AG10803 (cell line): ENCODE measurements at regions not wholly inside any gene's neighbourhood (a gene's known extent, or its start where the extent isn't known, plus 50 kb on each side); places are given as distances from the start of the nearest gene placed in this dataset.

Experiments used
- DNase-seq: peaks from one replicate; pipeline ENCODE4 v3.0.0; 2010; ENCODE audit warnings: low read depth
- H3K4me3 ChIP-seq: 2 replicates; pipeline ENCODE4 v1.5.1; 2011; ENCODE audit warnings: mild to moderate bottlenecking, low read length, control low read depth
- CTCF ChIP-seq: conservative IDR thresholded peaks from 2 replicates; pipeline ENCODE4 v1.5.1; 2011; ENCODE audit warnings: mild to moderate bottlenecking, low read length, control low read depth, inconsistent platforms

- no peak overlapping the region for H3K4me3 ChIP-seq
- no peak for DNase-seq
- TF ChIP-seq CTCF = no peak
Observed at GRCh38 chr5:44641820-44642219, 166.9 kb upstream of the MRPS30 start.

- no peak for TF ChIP-seq CTCF
- DNase-seq = no peak
- no peak overlapping the region for H3K4me3 ChIP-seq
Observed at GRCh38 chr5:44640945-44641456, 167.7 kb upstream of the MRPS30 start.

GRCh38 chr5:44637916-44638869 is 170.6 kb upstream of the MRPS30 start:
- no peak for DNase-seq

GRCh38 chr5:44632344-44632743 is 176.4 kb upstream of the MRPS30 start:
- no peak for TF ChIP-seq CTCF
- no peak overlapping the region for H3K4me3 ChIP-seq
- no peak for DNase-seq

More at GRCh38 chr5:44637916-44638869, 170.6 kb upstream of the MRPS30 start:
- H3K4me3 ChIP-seq = no peak overlapping the region
- TF ChIP-seq CTCF = no peak

- no peak overlapping the region for H3K4me3 ChIP-seq
Observed at GRCh38 chr5:44626846-44627245, 181.9 kb upstream of the MRPS30 start.

GRCh38 chr5:44622331-44622730 is 186.4 kb upstream of the MRPS30 start:
- DNase-seq = no peak
- no peak overlapping the region for H3K4me3 ChIP-seq
- no peak for TF ChIP-seq CTCF

More at GRCh38 chr5:44626846-44627245, 181.9 kb upstream of the MRPS30 start:
- no peak for DNase-seq
- no peak for TF ChIP-seq CTCF
